Endothelial cell of umbilical vein (primary cell): ENCODE measurements at regions not wholly inside any gene's neighbourhood (a gene's known extent, or its start where the extent isn't known, plus 50 kb on each side); places are given as distances from the start of the nearest gene placed in this dataset.

Experiments
- CTCF ChIP-seq, 2 donors: IDR thresholded peaks; 1 replicate in 1 of 2; 2 replicates in 1 of 2; pipeline ENCODE4 v1.5.1; 2011; ENCODE audit warnings: low read length in 2 of 2, mild to moderate bottlenecking in 2 of 2, moderate library complexity in 2 of 2, control low read depth in 1 of 2, inconsistent platforms in 1 of 2, low read depth in 1 of 2; ENCODE audit not compliant: insufficient read depth in 1 of 2; ENCODE audit errors: extremely low read depth in 1 of 2
- EZH2 ChIP-seq: IDR thresholded peaks from 2 replicates; pipeline ENCODE4 v1.6.1; 2012; ENCODE audit warnings: borderline replicate concordance, low read depth, mild to moderate bottlenecking, moderate library complexity, low read length, inconsistent platforms; ENCODE audit not compliant: severe bottlenecking
- FOS ChIP-seq: IDR thresholded peaks from 2 replicates; pipeline ENCODE4 v1.6.1; 2011; ENCODE audit warnings: mild to moderate bottlenecking, low read length, moderate library complexity, borderline replicate concordance; ENCODE audit not compliant: insufficient read depth
- GATA2 ChIP-seq: IDR thresholded peaks from 2 replicates; pipeline ENCODE4 v1.7.0; 2011; ENCODE audit warnings: low read depth, mild to moderate bottlenecking, moderate library complexity, mixed read lengths, low read length; ENCODE audit not compliant: insufficient read length, insufficient read depth
- JUN ChIP-seq: IDR thresholded peaks from 2 replicates; pipeline ENCODE4 v1.6.1; 2011; ENCODE audit warnings: borderline replicate concordance, low read depth; ENCODE audit not compliant: insufficient read length, insufficient read depth
- MAX ChIP-seq: IDR thresholded peaks from 2 replicates; pipeline ENCODE4 v1.6.1; 2011; ENCODE audit not compliant: insufficient read depth, insufficient read length
- MYC ChIP-seq: IDR thresholded peaks from one replicate; pipeline ENCODE4 v1.6.1; 2011; ENCODE audit warnings: mild to moderate bottlenecking, low read depth, low read length
- POLR2A ChIP-seq: IDR thresholded peaks from 2 replicates; pipeline ENCODE4 v1.6.1; 2012; ENCODE audit warnings: low read depth, mild to moderate bottlenecking, control low read depth, low read length
- POLR2AphosphoS5 ChIP-seq: IDR thresholded peaks from 2 replicates; pipeline ENCODE4 v1.6.1; 2012; ENCODE audit warnings: low read depth, mild to moderate bottlenecking, control low read depth, low read length, moderate library complexity; ENCODE audit not compliant: insufficient read depth

- no peak for TF ChIP-seq EZH2
- no peak for TF ChIP-seq CTCF (IDR thresholded peaks at IDR 0.05; ENCODE audit: extremely low read depth in 1 of 2, insufficient read depth in 1 of 2, low read depth in 1 of 2, low read length in 2 of 2)
- TF ChIP-seq POLR2A = no peak
- TF ChIP-seq GATA2 = peak; percentile 77
- TF ChIP-seq JUN = peak; percentile 23
- TF ChIP-seq MYC = no peak
- TF ChIP-seq POLR2AphosphoS5 = no peak
- TF ChIP-seq MAX = no peak
- TF ChIP-seq FOS = no peak
Measured at GRCh38 chr4:122674371-122674770, 53.5 kb upstream of the IL21 start.
